Midbrain (tissue), 1 donor: ENCODE measurements at regions not wholly inside any gene's neighbourhood (a gene's known extent, or its start where the extent isn't known, plus 50 kb on each side); places are given as distances from the start of the nearest gene placed in this dataset.
A peak's percentile ranks its signal among the peaks of the same experiment; 100 is the strongest.
"Not testable (repeated sequence)": the region's sequence is repeated elsewhere in the genome, so short reads cannot be mapped to it uniquely, and the experiment has no call there.

Source experiments
- DNase-seq: peaks from one replicate; lab custom pipeline; 2025; lab: John Stamatoyannopoulos, UW

DNA sequence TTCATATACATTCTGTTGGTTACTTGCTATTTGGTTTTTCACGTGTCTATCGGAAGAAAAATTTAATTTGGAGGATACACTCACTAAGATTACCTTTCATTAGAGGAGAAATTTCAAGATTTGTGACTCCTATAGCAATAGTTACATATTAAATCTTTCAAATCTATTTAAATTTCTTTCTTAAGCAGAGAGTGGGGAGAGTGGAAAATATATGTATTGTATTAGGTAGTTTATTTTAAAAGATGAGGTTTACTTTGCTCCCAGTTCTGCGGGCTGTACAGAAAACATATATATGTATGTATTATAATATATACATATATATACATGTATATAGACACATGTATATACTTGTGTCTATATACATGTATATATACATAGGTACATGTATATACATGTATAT lies 402.3 kb upstream of the MIR17HG start:
- not testable (repeated sequence) for DNase-seq

DNA sequence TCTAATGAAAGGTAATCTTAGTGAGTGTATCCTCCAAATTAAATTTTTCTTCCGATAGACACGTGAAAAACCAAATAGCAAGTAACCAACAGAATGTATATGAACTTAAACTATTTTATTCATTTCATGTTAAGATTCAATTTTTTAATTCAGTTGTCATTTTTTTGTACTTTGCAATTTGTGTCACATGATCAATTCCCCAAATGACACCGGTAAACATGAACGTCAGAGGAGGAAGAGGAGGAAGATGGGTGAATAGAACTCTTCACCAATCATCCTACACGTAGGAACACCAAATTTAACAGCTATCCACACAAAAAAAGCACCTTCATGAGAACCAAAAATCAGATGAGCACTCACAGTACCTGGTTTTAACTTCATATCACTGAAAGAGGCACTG lies 401.4 kb upstream of the MIR17HG start:
- DNase-seq, result not testable (repeated sequence)

DNA sequence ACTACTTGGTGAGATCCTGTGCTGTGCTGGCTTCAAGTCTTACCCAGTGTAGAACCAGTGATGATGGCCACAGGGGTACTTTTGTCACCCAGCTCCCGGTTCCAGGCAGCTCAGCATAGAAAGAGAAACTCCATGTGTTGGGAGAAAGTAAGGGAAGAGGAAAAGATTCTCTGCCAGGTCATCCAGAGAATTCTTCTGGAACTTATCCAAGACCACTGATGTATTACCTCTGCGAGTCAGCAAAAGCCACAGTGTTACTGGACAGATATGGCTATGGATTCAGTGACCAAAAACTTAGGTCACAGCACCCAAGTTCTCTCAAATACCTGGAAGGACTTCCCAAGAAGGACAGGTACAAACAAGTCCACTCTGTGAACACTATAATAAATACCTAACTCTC lies 399.5 kb upstream of the MIR17HG start:
- no peak for DNase-seq

GRCh38 chr13:90950160-90950559 lies 397.3 kb upstream of the MIR17HG start:
- DNase-seq, result no peak

DNA sequence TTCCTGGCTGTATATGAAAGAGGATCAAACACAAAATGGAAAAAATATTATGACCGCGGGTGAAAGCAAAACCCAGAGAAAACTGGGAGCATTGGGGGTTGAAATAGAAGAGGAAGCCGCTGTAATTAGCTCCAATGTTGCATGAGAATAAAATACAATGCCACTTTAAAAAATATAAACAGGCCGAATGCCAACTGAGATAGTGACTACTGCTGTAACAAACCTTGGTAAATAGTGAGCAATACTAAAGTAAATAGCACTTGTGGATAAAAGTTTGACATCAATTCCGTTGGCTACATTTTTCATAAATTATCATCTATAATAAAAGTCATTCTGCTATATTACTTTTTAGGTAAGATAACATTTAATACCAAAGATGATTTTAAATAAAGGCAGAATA lies 395.8 kb upstream of the MIR17HG start:
- DNase-seq, result no peak

DNA sequence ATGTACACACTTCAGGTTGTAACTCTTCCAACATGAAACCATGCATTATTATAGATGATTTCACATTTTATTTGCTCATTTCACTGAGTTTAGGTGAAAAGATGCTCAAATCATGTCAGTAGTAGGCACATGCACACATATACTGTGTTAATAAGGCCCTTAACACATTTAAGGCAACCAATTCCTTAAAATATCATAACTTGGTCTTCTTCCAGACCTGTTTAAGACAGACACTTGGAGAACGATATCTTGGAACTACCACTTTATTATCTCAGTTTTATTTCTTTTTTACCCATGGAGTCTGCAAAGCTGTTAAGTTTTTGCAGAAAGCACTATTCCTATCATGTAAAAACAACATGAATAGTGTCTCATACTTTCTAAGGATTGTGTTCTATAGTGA lies 395.2 kb upstream of the MIR17HG start:
- no peak for DNase-seq

DNA sequence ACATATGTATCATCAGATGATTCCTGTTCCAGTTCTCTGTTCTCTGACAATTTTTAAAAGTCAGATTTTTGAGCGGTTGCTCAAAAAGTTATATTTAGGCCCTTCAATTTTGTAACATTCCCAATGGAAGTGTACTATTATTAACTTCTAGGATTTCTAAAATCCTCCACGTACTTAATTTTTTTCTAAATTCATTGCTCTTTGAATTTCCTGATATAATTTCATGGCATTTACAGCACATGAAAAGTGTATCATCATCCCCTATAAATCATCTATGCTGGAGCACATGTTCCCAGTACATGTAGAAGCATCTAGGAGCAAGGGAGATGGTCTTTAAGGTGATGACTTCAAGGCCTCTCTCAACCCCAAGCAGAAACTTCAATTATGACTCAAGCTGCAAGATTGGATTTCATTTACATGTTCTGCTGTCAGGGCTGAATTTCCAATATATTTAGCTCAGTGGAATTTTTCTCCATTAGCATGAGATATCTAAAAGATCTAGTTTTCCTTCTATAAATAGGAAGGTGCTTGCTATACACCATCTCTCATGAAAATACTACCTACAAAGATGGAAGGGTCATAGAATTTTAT lies 392.8 kb upstream of the MIR17HG start:
- DNase-seq, result no peak

GRCh38 chr13:90956031-90956430 lies 391.5 kb upstream of the MIR17HG start:
- no peak for DNase-seq

GRCh38 chr13:90958866-90959265 lies 388.6 kb upstream of the MIR17HG start:
- no peak for DNase-seq

DNA sequence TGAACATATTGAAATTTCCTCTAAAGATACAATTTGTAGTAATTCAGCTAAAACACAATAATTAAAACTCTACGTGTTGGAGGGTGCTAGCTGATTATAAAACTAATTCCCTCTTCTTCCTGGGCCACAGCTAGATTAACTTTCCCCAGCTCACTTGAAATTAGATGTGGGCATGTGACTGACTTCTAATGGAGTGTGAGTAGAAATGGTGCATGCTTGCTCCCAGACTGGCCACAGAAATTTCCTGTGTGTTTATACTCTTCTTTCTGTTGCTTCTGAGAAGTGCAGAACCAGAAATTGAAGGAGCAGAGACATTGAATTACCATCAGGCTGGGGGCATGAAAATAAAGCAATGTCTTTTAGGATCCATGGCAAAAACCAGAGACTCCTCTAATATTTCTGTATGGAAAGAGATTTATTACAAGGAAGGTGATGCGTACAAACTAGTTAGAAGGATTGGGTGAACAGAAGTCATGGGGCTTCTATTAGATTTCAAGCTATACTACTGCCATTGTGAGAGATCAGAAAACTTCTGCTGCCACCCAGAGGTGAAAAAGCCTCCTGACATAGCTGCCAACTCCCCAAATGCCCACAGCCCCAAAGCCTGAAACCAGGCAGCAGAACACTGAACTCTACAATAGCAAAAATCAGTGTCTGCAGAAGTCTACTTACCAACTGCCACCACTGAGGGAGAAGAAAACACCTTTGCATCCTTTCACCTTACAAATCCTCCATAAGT lies 379.2 kb upstream of the MIR17HG start:
- peak; percentile 21 for DNase-seq

DNA sequence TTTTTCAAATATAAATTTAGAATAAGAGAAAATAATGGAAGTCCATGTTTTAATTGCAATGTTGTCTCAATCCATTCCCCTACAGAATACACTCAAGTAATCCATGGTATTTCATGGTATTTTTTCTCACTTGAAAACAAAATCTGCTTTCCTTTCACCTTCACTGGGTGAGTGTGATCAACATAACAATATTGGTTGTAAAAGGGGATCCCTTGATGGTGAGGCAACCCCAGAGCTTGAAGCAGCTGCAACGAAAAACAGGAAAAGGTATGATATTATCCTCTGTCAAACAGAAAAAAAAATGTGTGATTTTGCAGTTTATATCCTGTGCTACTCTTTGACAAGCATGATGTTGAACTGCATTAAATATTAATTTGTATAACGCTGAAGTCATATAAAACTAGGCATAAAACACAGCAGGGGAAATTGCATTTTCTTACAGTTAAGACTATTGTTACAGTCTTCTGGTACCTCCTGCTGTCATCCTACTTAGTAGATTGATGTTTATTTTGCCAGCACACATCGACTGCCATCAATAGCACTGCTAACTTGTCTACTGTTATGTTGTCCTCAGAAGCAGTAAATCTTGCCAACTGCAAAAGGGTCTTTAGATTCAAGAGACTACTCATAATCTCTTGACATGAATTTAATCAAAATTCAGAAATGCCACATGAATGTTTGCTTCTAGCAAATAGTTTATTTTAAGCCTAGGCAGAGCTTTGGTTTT lies 373.1 kb upstream of the MIR17HG start:
- DNase-seq, result no peak

GRCh38 chr13:90979059-90979458 lies 368.4 kb upstream of the MIR17HG start:
- DNase-seq, result no peak

DNA sequence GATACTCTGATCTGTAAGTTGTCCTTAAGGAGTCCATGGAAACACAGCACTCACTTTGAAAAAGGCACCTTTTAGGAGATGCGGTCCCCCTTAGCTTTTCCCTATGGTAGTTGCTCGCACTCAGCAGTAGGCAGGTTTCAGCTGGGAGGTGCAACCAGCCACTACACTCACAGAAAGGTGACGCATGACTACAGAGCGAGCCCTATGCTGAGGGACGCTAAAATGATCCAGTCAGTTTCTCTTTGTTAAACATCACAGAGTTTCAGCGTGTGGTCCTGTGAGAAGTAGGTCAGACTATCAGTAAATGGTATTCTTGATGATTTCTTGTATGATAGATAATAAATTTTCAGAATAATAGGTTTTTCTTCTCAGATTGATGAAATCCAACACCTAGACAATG lies 362.7 kb upstream of the MIR17HG start:
- DNase-seq, result no peak

DNA sequence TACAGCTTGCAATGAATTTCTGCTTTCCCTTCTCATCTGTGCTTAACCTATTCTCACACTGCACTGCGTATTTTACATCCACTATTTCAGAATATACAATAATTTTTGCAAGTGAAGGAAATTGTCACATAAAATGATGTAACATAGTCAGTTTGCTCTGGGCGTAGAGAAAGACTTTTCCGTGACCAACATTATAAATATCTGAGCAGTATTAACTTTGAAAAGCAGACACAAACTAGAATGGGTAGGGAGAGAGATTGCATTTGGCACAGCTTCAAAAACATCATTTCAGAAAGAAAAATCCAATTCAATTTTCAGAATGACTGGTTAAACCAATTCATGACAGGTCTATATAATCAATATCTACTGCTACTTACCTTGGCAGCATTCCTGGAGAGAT lies 352.5 kb upstream of the MIR17HG start:
- DNase-seq, result no peak

- DNase-seq, result no peak
Measured at GRCh38 chr13:90995614-90996013, 351.9 kb upstream of the MIR17HG start.

DNA sequence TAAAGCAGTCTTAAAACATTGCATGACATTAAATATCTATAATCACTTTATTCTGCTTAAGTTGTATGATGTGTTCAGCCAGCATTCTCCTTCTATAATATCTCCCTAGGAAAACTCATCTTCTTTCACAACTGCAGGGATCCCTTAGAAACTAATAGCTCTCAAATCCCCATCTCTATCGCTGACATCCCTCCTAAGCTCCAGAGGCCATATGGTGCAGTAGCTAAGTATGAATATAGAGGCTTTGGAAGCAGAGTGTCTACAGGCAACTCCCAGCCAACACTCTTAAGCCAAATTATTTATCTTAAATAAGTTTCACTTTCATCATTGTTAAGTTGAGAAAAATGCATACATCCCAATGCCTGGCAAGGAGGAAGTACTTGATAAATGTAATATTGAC lies 349.5 kb upstream of the MIR17HG start:
- no peak for DNase-seq

DNA sequence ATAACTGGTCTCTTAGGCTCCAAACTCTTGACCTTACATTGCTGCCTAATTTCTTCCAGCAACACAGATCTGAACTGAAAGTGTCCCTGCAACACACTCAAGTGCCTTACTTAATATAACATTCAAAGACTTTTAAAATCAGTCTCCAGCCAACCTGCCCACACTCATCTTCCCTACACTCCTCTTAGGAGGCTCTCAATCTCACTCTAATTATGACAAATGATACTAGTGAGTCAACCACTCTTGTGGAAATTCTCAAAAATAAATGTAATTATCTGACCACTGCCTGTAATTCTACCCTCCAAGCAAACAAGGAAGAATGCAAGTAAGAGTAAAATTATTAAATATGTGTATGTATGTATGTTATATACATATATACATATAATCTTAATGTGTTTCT lies 348.1 kb upstream of the MIR17HG start:
- DNase-seq, result no peak

GRCh38 chr13:91001371-91001770 lies 346.1 kb upstream of the MIR17HG start:
- no peak for DNase-seq

GRCh38 chr13:91014696-91015095 lies 332.8 kb upstream of the MIR17HG start:
- DNase-seq, result no peak

DNA sequence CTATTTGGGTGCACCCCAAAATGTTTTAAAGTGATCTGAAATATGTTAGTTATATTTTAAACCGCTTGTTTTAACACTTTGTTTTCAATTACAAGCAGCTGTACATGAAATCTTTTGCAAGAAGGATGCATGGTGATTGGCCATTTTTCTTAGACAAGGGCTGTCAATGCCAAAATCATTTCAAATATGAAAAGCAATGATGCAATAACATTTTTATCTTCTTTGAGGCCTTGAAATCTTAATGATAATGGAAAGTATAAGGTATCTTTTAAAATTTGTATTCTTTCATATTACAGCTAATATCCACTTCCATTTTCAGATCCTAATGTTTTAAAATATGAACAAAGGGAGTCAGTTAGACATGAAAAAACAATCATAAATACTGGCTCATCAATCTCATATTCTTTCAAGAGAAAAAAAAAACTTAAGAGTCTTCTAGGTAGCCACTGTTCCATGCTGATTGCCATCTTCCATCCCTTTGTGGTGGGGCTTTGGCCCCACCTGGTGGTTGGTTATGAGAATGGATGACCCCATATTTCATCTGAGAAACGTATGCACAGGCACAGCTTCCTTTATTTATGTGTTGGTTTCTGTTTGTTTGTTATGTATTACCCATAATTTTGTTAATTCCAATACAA lies 330.3 kb upstream of the MIR17HG start:
- peak; percentile 32 for DNase-seq

DNA sequence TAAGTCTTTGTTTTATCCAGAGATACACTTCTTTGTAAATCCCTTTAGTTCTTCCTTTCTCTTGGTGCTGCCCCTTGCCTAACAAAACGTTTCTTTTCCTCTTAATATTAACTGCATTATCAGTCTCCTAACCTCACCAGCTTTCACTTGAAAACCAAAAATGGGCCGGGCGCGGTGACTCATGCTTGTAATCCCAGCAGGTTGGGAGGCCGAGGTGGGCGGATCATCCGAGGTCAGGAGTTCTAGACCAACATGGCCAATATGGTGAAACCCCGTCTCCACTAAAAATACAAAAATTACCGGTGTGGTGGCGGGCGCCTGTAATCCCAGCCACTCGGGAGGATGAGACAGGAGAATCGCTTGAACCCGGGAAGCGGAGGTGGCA lies 329.8 kb upstream of the MIR17HG start:
- DNase-seq, result no peak

GRCh38 chr13:91020461-91021034 lies 326.9 kb upstream of the MIR17HG start:
- no peak for DNase-seq
